ENCODE measurements at regions not wholly inside any gene's neighbourhood (a gene's known extent, or its start where the extent isn't known, plus 50 kb on each side); places are given as distances from the start of the nearest gene placed in this dataset.

DNA sequence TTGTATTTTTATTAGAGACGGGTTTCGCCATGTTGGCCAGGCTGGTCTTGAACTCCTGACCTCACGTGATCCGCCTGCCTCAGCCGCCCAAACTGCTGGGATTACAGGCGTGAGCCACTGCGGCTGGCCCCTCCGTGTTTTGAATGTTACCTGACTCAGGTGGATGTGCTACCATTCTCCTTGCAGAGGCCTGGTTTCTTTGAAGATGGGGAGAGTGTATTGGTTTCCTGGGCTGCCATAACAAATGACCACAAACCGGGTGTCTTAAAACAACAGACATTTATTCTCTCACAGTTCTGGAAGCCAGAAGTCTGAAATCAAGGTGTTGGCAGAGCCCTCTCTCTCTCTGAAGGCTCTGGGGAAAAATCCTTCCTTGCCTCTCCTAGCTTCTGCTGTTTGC, 98.0 kb downstream of the IRF2BPL start:
- CTCF ChIA-PET: no interaction called here
- POLR2A ChIA-PET: interaction anchor here (1.1 kb wide), 1 partner anchor 166 kb away, joined by 3 read pairs; no protein-coding TSS in a partner anchor
- no peak for DNase-seq (ENCODE audit: extremely low spot score)
- TF ChIP-seq FOXK2 (IDR thresholded peaks at IDR 0.05): no peak
- TF ChIP-seq, protein P1, sequence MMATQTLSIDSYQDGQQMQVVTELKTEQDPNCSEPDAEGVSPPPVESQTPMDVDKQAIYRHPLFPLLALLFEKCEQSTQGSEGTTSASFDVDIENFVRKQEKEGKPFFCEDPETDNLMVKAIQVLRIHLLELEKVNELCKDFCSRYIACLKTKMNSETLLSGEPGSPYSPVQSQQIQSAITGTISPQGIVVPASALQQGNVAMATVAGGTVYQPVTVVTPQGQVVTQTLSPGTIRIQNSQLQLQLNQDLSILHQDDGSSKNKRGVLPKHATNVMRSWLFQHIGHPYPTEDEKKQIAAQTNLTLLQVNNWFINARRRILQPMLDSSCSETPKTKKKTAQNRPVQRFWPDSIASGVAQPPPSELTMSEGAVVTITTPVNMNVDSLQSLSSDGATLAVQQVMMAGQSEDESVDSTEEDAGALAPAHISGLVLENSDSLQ (IDR thresholded peaks at IDR 0.05): no peak
- TF ChIP-seq FOXM1 (IDR thresholded peaks at IDR 0.05; ENCODE audit: borderline replicate concordance): no peak
- no peak for TF ChIP-seq NFRKB (IDR thresholded peaks at IDR 0.05)
- no peak for TF ChIP-seq BHLHE40 (IDR thresholded peaks at IDR 0.05; ENCODE audit: borderline replicate concordance)

DNA sequence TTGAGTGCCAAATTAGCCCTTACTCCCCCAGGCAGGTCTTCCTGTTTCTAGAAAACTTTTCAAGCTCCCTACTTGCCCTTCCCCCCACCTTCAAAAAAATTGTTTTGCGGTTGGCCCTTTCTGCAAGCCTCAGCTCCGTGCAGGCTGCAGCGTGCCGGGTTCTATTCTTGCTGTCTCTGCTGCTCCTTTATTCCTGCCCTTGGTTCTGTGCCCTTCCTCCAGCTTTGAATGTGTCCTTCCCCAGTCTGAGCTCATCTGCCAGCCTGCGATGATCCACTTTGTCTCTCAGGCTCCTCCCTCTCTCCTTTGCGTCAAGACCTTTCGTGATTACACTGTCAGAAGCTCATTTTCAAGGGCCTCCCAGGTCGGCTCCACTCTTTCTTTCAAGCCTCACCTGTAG, 98.6 kb downstream of the IRF2BPL start:
- no peak for TF ChIP-seq SP1 (IDR thresholded peaks at IDR 0.05)
- no peak for TF ChIP-seq CTBP1 (IDR thresholded peaks at IDR 0.05; ENCODE audit: borderline replicate concordance)
- no peak for TF ChIP-seq L3MBTL2 (conservative IDR thresholded peaks at IDR 0.05)
- TF ChIP-seq FOXK2 (IDR thresholded peaks at IDR 0.05): no peak
- TF ChIP-seq ELF4 (IDR thresholded peaks at IDR 0.05): no peak
- TF ChIP-seq ARNT (IDR thresholded peaks at IDR 0.05): no peak
- no peak for TF ChIP-seq TARDBP (IDR thresholded peaks at IDR 0.05)
- TF ChIP-seq HDGF (IDR thresholded peaks at IDR 0.05; ENCODE audit: borderline replicate concordance): no peak
- no peak for TF ChIP-seq FOXA1 (IDR thresholded peaks at IDR 0.05)
- no peak for TF ChIP-seq FOXM1 (IDR thresholded peaks at IDR 0.05; ENCODE audit: borderline replicate concordance)
- no peak for TF ChIP-seq ZNF384 (IDR thresholded peaks at IDR 0.05)
- TF ChIP-seq NFRKB (IDR thresholded peaks at IDR 0.05): no peak
- no peak for TF ChIP-seq BHLHE40 (IDR thresholded peaks at IDR 0.05; ENCODE audit: borderline replicate concordance)
- TF ChIP-seq SUZ12 (IDR thresholded peaks at IDR 0.05): no peak
- no peak for TF ChIP-seq LEF1 (IDR thresholded peaks at IDR 0.05; ENCODE audit: borderline replicate concordance)
- TF ChIP-seq, protein P1 (IDR thresholded peaks at IDR 0.05): no peak
- ChIA-PET POLR2A (interaction anchor here (1.1 kb wide), 1 partner anchor 167 kb away, joined by 3 read pairs; no protein-coding TSS in a partner anchor), CTCF (interaction anchor here (0.7 kb wide), 2 partner anchors 65 to 123 kb away, joined by 3 to 4 read pairs; no protein-coding TSS in a partner anchor)
- DNase-seq (ENCODE audit: extremely low spot score): no peak

- no peak for DNase-seq (ENCODE audit: extremely low spot score)
- CTCF ChIA-PET: interaction anchor here (0.6 kb wide), 1 partner anchor 140 kb away, joined by 3 read pairs; no protein-coding TSS in a partner anchor
- POLR2A ChIA-PET: no interaction called here
- TF ChIP-seq TARDBP (IDR thresholded peaks at IDR 0.05) (no peak), FOXA1 (IDR thresholded peaks at IDR 0.05) (no peak), LEF1 (IDR thresholded peaks at IDR 0.05; ENCODE audit: borderline replicate concordance) (no peak), L3MBTL2 (conservative IDR thresholded peaks at IDR 0.05) (no peak), SP1 (IDR thresholded peaks at IDR 0.05) (no peak), SUZ12 (IDR thresholded peaks at IDR 0.05) (no peak)
These were observed 100.4 kb downstream of the IRF2BPL start for GRCh38 chr14:76927971-76928700.

- CTCF ChIA-PET: no interaction called here
- POLR2A ChIA-PET: no interaction called here
- TF ChIP-seq CTBP1 (IDR thresholded peaks at IDR 0.05; ENCODE audit: borderline replicate concordance) (no peak), SP1 (IDR thresholded peaks at IDR 0.05) (no peak), ELF4 (IDR thresholded peaks at IDR 0.05) (no peak), BHLHE40 (IDR thresholded peaks at IDR 0.05; ENCODE audit: borderline replicate concordance) (no peak), NFRKB (IDR thresholded peaks at IDR 0.05) (no peak), TARDBP (IDR thresholded peaks at IDR 0.05) (no peak), L3MBTL2 (conservative IDR thresholded peaks at IDR 0.05) (no peak), ARNT (IDR thresholded peaks at IDR 0.05) (no peak), FOXM1 (IDR thresholded peaks at IDR 0.05; ENCODE audit: borderline replicate concordance) (no peak), HDGF (IDR thresholded peaks at IDR 0.05; ENCODE audit: borderline replicate concordance) (no peak), SUZ12 (IDR thresholded peaks at IDR 0.05) (no peak), ZNF384 (IDR thresholded peaks at IDR 0.05) (no peak), LEF1 (IDR thresholded peaks at IDR 0.05; ENCODE audit: borderline replicate concordance) (no peak)
- TF ChIP-seq, protein P1 (IDR thresholded peaks at IDR 0.05): no peak
- no peak for DNase-seq (ENCODE audit: extremely low spot score)
These were observed 100.5 kb downstream of the LRRC74A start for GRCh38 chr14:76926521-76927251.

DNA sequence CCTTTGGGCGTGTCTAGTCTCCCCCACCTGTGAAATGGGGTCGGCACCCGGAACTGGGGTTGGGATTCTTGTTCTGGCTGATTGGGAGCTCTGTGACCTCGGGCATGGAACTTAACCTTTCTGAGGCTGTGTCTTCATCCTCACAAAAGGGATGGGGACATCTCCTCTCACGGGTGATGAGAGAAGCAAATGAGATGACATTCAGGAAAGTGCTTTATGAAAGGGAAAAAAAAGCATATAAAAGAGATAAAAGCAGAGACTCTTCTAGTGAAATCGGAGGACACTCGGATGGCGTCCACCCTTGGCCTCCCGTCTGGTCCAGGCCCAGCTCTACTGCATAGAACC, 98.9 kb downstream of the LRRC74A start:
- ChIA-PET CTCF (no interaction called here), POLR2A (no interaction called here)
- no peak for DNase-seq (ENCODE audit: extremely low spot score)
- TF ChIP-seq FOXA1 (IDR thresholded peaks at IDR 0.05): no peak
- TF ChIP-seq, protein P1 (IDR thresholded peaks at IDR 0.05): no peak
- TF ChIP-seq SP1 (IDR thresholded peaks at IDR 0.05): no peak
- no peak for TF ChIP-seq SUZ12 (IDR thresholded peaks at IDR 0.05)
- no peak for TF ChIP-seq LEF1 (IDR thresholded peaks at IDR 0.05; ENCODE audit: borderline replicate concordance)
- no peak for TF ChIP-seq TARDBP (IDR thresholded peaks at IDR 0.05)

All from HEK293T (cell line).